Spleen (tissue), 11 donors: ENCODE measurements at regions not wholly inside any gene's neighbourhood (a gene's known extent, or its start where the extent isn't known, plus 50 kb on each side); places are given as distances from the start of the nearest gene placed in this dataset.

Source experiments
- DNase-seq: peaks from one replicate; pipeline ENCODE4 v3.0.0-alpha.2; 2020
- H3K27ac ChIP-seq, 8 donors: fragments of 200-600 bp; sonication (generic) in 7 of 8; 1 replicate in 4 of 8; 2 replicates in 4 of 8; pipeline versions ENCODE4 v1.5.0 to v1.8.0; 2016 to 2021; ENCODE audit warnings: inconsistent platforms in 4 of 8, mild to moderate bottlenecking in 4 of 8, moderate library complexity in 1 of 8
- H3K27me3 ChIP-seq, 7 donors: fragments of 200-600 bp; sonication (generic) in 6 of 7; replicated peaks in 1 of 7; 1 replicate in 4 of 7; 2 replicates in 3 of 7; pipeline versions ENCODE4 v1.5.0 to v1.8.0; 2016 to 2021; ENCODE audit warnings: inconsistent platforms in 3 of 7, mild to moderate bottlenecking in 1 of 7
- H3K36me3 ChIP-seq, 6 donors: fragments of 200-600 bp; sonication (generic) in 5 of 6; 1 replicate in 4 of 6; 2 replicates in 2 of 6; pipeline versions ENCODE4 v1.5.0 to v1.8.0; 2016 to 2021; ENCODE audit warnings: inconsistent platforms in 2 of 6
- H3K4me1 ChIP-seq, 6 donors: fragments of 200-600 bp; sonication (generic) in 5 of 6; 1 replicate in 3 of 6; 2 replicates in 3 of 6; pipeline versions ENCODE4 v1.5.0 to v1.8.0; 2016 to 2021; ENCODE audit warnings: inconsistent platforms in 3 of 6
- H3K4me3 ChIP-seq, 8 donors: fragments of 200-600 bp; sonication (generic) in 7 of 8; 1 replicate in 4 of 8; 2 replicates in 4 of 8; pipeline versions ENCODE4 v1.5.0 to v1.8.0; 2016 to 2021; ENCODE audit warnings: inconsistent platforms in 4 of 8, mild to moderate bottlenecking in 4 of 8, moderate library complexity in 2 of 8
- H3K9me3 ChIP-seq, 8 donors: fragments of 200-600 bp; sonication (generic) in 7 of 8; 1 replicate in 4 of 8; 2 replicates in 4 of 8; pipeline versions ENCODE4 v1.5.0 to v1.8.0; 2016 to 2021; ENCODE audit warnings: inconsistent platforms in 4 of 8
- CTCF ChIP-seq, 11 experiments: fragments of 200-600 bp in 7 of 11; fragments of 450-650 bp in 4 of 11; sonication (generic) in 4 of 11; IDR thresholded peaks in 8 of 11; conservative IDR thresholded peaks in 3 of 11; 1 replicate in 7 of 11; 2 replicates in 4 of 11; pipeline versions ENCODE4 v1.4.0 to v1.8.0; 2016 to 2021; ENCODE audit warnings: antibody characterized with exemption in 11 of 11, inconsistent platforms in 4 of 11, mild to moderate bottlenecking in 1 of 11
- POLR2A ChIP-seq, 3 donors: fragments of 450-650 bp; IDR thresholded peaks; one replicate each; pipeline ENCODE4 v1.5.1; 2017; ENCODE audit warnings: antibody characterized with exemption in 3 of 3, mild to moderate bottlenecking in 1 of 3
- POLR2AphosphoS5 ChIP-seq, 3 donors: sonication (generic); formaldehyde crosslinking; IDR thresholded peaks; one replicate each; pipeline ENCODE4 v1.5.1; 2017; ENCODE audit warnings: antibody characterized with exemption in 3 of 3
- WGBS, 5 donors: extraction: QIAGEN DNeasy Blood & Tissue Kit in 3 of 5; methylation state at CpG; one replicate each; pipeline versions ENCODE4 v1.1.5 to v1.1.7; 2013 to 2018; 5-methylcytosine and 5-hydroxymethylcytosine counted together
- intact Hi-C: fragments of 100-400 bp; cut with DNase I; formaldehyde crosslinking; loops from one replicate; pipeline ENCODE4 v1.15.0; 2023; ENCODE audit warnings: low total_unique reads
- donor health status: healthy with polysubstance abuse.
- donor health status: DM: no; HTN: no; CAD: no; lungs with moderate emphysema.
- donor health status: DM: no; HTN: no; CAD: no.
- donor health status: Bipolar disorder and iron deficiency.
- donor health status: healthy.
- donor health status: DM: no; HTN: no; CAD: no.
- donor health status: DM: yes; HTN: yes; CAD: no.

GRCh38 chr17:71339206-71339605 lies 781.6 kb upstream of the SOX9 start:
- 58 to 70% (median 65%) methylated on average over 1 of the region's 1 CpG for WGBS, 5 donors
- Histone ChIP-seq H3K36me3 (no peaks in the 10 kb centered on the region), H3K4me1 (no peaks in the 10 kb centered on the region), H3K27ac (no peak overlapping the region), H3K9me3 (peaks cover 0 to 13% (median 0%) of the 10 kb centered on the region in 8 donors), H3K4me3 (no peak overlapping the region), H3K27me3 (no peaks in the 10 kb centered on the region)
- TF ChIP-seq CTCF (IDR thresholded peaks at IDR 0.05 in 8 of 11, conservative IDR thresholded peaks at IDR 0.05 in 3 of 11) (no peak), POLR2AphosphoS5 (IDR thresholded peaks at IDR 0.05) (no peak), POLR2A (IDR thresholded peaks at IDR 0.05) (no peak)
- no peak for DNase-seq
- intact Hi-C loops = no loop called here

- Histone ChIP-seq H3K27me3 (no peaks in the 10 kb centered on the region), H3K4me1 (no peaks in the 10 kb centered on the region), H3K9me3 (peaks cover 0 to 15% (median 0%) of the 10 kb centered on the region in 8 donors), H3K27ac (no peak overlapping the region), H3K36me3 (no peaks in the 10 kb centered on the region), H3K4me3 (no peak overlapping the region)
- intact Hi-C loops = no loop called here
- 80 to 94% (median 88%) methylated on average over 1 of the region's 1 CpG for WGBS, 5 donors
- no peak for DNase-seq
- TF ChIP-seq CTCF (IDR thresholded peaks at IDR 0.05 in 8 of 11, conservative IDR thresholded peaks at IDR 0.05 in 3 of 11) = no peak
- TF ChIP-seq POLR2A (IDR thresholded peaks at IDR 0.05) = no peak
- no peak for TF ChIP-seq POLR2AphosphoS5 (IDR thresholded peaks at IDR 0.05)
Observed at GRCh38 chr17:71342737-71343136, 778.1 kb upstream of the SOX9 start.

- 71 to 78% (median 75%) methylated on average over 6 of the region's 6 CpGs for WGBS, 5 donors
- Histone ChIP-seq H3K27ac (no peak overlapping the region), H3K27me3 (no peaks in the 10 kb centered on the region), H3K4me1 (no peaks in the 10 kb centered on the region), H3K4me3 (no peak overlapping the region), H3K36me3 (no peaks in the 10 kb centered on the region), H3K9me3 (peaks cover 0 to 8% (median 0%) of the 10 kb centered on the region in 8 donors)
- no peak for DNase-seq
- intact Hi-C loops = no loop called here
- no peak for TF ChIP-seq POLR2AphosphoS5 (IDR thresholded peaks at IDR 0.05)
Observed at GRCh38 chr17:71349908-71350600, 770.8 kb upstream of the SOX9 start.

- peaks cover 0 to 52% (median 16%) of the 10 kb centered on the region in 8 donors for H3K9me3 ChIP-seq
- TF ChIP-seq CTCF (IDR thresholded peaks at IDR 0.05 in 8 of 11, conservative IDR thresholded peaks at IDR 0.05 in 3 of 11) (no peak), POLR2AphosphoS5 (IDR thresholded peaks at IDR 0.05) (no peak), POLR2A (IDR thresholded peaks at IDR 0.05) (no peak)
- intact Hi-C loops = no loop called here
Observed at GRCh38 chr17:71360301-71360700, 760.5 kb upstream of the SOX9 start.

More at GRCh38 chr17:71360301-71360700, 760.5 kb upstream of the SOX9 start:
- H3K27ac ChIP-seq = no peak overlapping the region
- WGBS, 5 donors = 87 to 98% (median 89%) methylated on average over 3 of the region's 3 CpGs
- H3K4me3 ChIP-seq = no peak overlapping the region
- no peaks in the 10 kb centered on the region for H3K4me1 ChIP-seq
- DNase-seq = no peak
- H3K27me3 ChIP-seq = no peaks in the 10 kb centered on the region
- H3K36me3 ChIP-seq = no peaks in the 10 kb centered on the region
